HepG2 (cell line): ENCODE measurements at regions not wholly inside any gene's neighbourhood (a gene's known extent, or its start where the extent isn't known, plus 50 kb on each side); places are given as distances from the start of the nearest gene placed in this dataset.
A peak's percentile ranks its signal among the peaks of the same experiment; 100 is the strongest.

Experiments used
- ATAC-seq: fragments of 200-7000 bp; cut with Tn5 transposase; 3 replicates; pipeline ENCODE4 v1.9.1; 2020; ENCODE audit warnings: mild to moderate bottlenecking, moderate library complexity
- BruUV-seq: library from RNA; stranded (reverse); fragments of 400-500 nt; replicated peaks from 2 replicates; lab custom pipeline; 2021; lab: Mats Ljungman, UMichigan
- CTCF ChIA-PET: fragments of 300-600 bp; formaldehyde crosslinking; extraction: SDS; loops from one replicate; lab custom pipeline; 2021; ENCODE audit warnings: low total read pairs, inconsistent platforms, low intra/inter-chr PET ratio; lab: Yijun Ruan, JAX
- POLR2A ChIA-PET: fragments of 350-600 bp; sonication (Branson Sonifier 250); formaldehyde crosslinking; loops from one replicate; lab custom pipeline; 2020; ENCODE audit warnings: antibody characterized with exemption, inconsistent platforms; lab: Yijun Ruan, JAX
- DNase-seq: peaks from one replicate; pipeline ENCODE4 v3.0.0-alpha.2; 2015; ENCODE audit warnings: low spot score
- FAIRE-seq: peaks from 3 replicates; lab custom pipeline; 2011; peaks lifted over from hg19 to GRCh38; lab: Jason Lieb, UNC
- H2AFZ ChIP-seq: one replicate; pipeline ENCODE4 v1.6.1; 2011; ENCODE audit warnings: low read length, inconsistent platforms
- H3K27ac ChIP-seq: fragments of 300-600 bp; 3 replicates; pipeline ENCODE4 v1.8.0; 2011; ENCODE audit warnings: mixed run types, mild to moderate bottlenecking, mixed read lengths, low read length, inconsistent platforms; ENCODE audit not compliant: insufficient read depth; ENCODE audit errors: extremely low read length
- H3K27me3 ChIP-seq, 2 experiments: fragments of 200-600 bp in 1 of 2; 2 replicates in 1 of 2; 3 replicates in 1 of 2; pipeline versions ENCODE4 v1.6.0 to v1.8.0; 2011; ENCODE audit warnings: low read length in 2 of 2, mild to moderate bottlenecking in 2 of 2, moderate library complexity in 2 of 2, inconsistent platforms in 1 of 2; ENCODE audit not compliant: insufficient read depth in 2 of 2, control insufficient read depth in 1 of 2
- H3K36me3 ChIP-seq, 2 experiments: fragments of 200-600 bp in 1 of 2; replicated peaks in 1 of 2; 2 replicates in 1 of 2; 3 replicates in 1 of 2; pipeline versions ENCODE4 v1.5.1 to v1.8.0; 2011; ENCODE audit warnings: low read length in 2 of 2, inconsistent platforms in 1 of 2; ENCODE audit not compliant: insufficient read depth in 2 of 2, control insufficient read depth in 1 of 2
- H3K4me1 ChIP-seq: 2 replicates; pipeline ENCODE4 v1.5.1; 2012; ENCODE audit warnings: low read length, inconsistent platforms; ENCODE audit not compliant: insufficient read depth
- H3K4me2 ChIP-seq: 2 replicates; pipeline ENCODE4 v1.6.0; 2011; ENCODE audit warnings: low read depth, low read length, inconsistent platforms
- H3K4me3 ChIP-seq, 3 experiments: fragments of 200-600 bp in 1 of 3; sonication (generic), shearing (Covaris generic) in 1 of 3; replicated peaks in 1 of 3; 2 replicates each; pipeline ENCODE4 v1.5.1; 2011 to 2016; ENCODE audit warnings: low read length in 3 of 3, inconsistent platforms in 2 of 3, low read depth in 2 of 3, mild to moderate bottlenecking in 2 of 3, control low read depth in 1 of 3, mixed read lengths in 1 of 3; ENCODE audit not compliant: insufficient read depth in 1 of 3
- H3K79me2 ChIP-seq: one replicate; pipeline ENCODE4 v1.6.1; 2011; ENCODE audit warnings: low read length, inconsistent platforms; ENCODE audit not compliant: insufficient read depth
- H3K9ac ChIP-seq: 2 replicates; pipeline ENCODE4 v1.6.0; 2011; ENCODE audit warnings: mild to moderate bottlenecking, low read depth, low read length, inconsistent platforms; ENCODE audit not compliant: insufficient read depth
- H3K9me3 ChIP-seq: 2 replicates; pipeline ENCODE4 v1.5.1; 2012; ENCODE audit warnings: mild to moderate bottlenecking, low read length
- H4K20me1 ChIP-seq: 2 replicates; pipeline ENCODE4 v1.6.0; 2011; ENCODE audit warnings: inconsistent platforms, mild to moderate bottlenecking, low read length, moderate library complexity; ENCODE audit not compliant: insufficient read depth
- DR1 ChIP-seq: sonication (generic); formaldehyde crosslinking; IDR thresholded peaks from 2 replicates; pipeline ENCODE4 v1.8.0; 2021; ENCODE audit warnings: mild to moderate bottlenecking, missing genetic modification reagents, inconsistent platforms
- EEA1 ChIP-seq: sonication (generic); formaldehyde crosslinking; IDR thresholded peaks from 2 replicates; pipeline ENCODE4 v1.5.1; 2020; ENCODE audit warnings: mild to moderate bottlenecking, missing genetic modification reagents, borderline replicate concordance
- FOXA1 ChIP-seq, 2 experiments: fragments of 450-650 bp in 1 of 2; sonication (generic) in 1 of 2; formaldehyde crosslinking in 1 of 2; IDR thresholded peaks; 2 replicates each; pipeline versions ENCODE4 v1.4.0 to v1.6.1; 2016 to 2020; ENCODE audit warnings: missing genetic modification reagents in 1 of 2
- JARID2 ChIP-seq: sonication (generic); formaldehyde crosslinking; IDR thresholded peaks from 2 replicates; pipeline ENCODE4 v1.8.1; 2023; ENCODE audit warnings: missing genetic modification reagents, inconsistent platforms; ENCODE audit not compliant: insufficient replicate concordance
- KLF9 ChIP-seq: IDR thresholded peaks from 2 replicates; pipeline ENCODE4 v1.6.1; 2016; ENCODE audit warnings: low read depth
- NFKB2 ChIP-seq: sonication (generic); formaldehyde crosslinking; IDR thresholded peaks from 2 replicates; pipeline ENCODE4 v1.4.0; 2020; ENCODE audit warnings: missing genetic modification reagents, borderline replicate concordance
- NPAS2 ChIP-seq: sonication (generic); formaldehyde crosslinking; IDR thresholded peaks from 2 replicates; pipeline ENCODE4 v1.8.0; 2022; ENCODE audit warnings: mild to moderate bottlenecking, missing genetic modification reagents, borderline replicate concordance
- SMYD3 ChIP-seq: sonication (generic); formaldehyde crosslinking; IDR thresholded peaks from 2 replicates; pipeline ENCODE4 v1.8.1; 2023; ENCODE audit warnings: mild to moderate bottlenecking, missing genetic modification reagents
- SRSF1 ChIP-seq: fragments of 200-400 bp; formaldehyde crosslinking; optimal IDR thresholded peaks from 2 replicates; pipeline ENCODE3; 2017; ENCODE audit warnings: mild to moderate bottlenecking, low read depth, low read length, moderate library complexity
- ZBTB44 ChIP-seq: sonication (generic); formaldehyde crosslinking; IDR thresholded peaks from 2 replicates; pipeline ENCODE4 v1.4.0; 2020; ENCODE audit warnings: missing genetic modification reagents
- ZKSCAN1 ChIP-seq: fragments of 150-350 bp; IDR thresholded peaks from 2 replicates; pipeline ENCODE4 v1.6.1; 2014; ENCODE audit warnings: low read length
- ZNF251 ChIP-seq: sonication (generic); formaldehyde crosslinking; IDR thresholded peaks from 2 replicates; pipeline ENCODE4 v1.9.0; 2021; ENCODE audit warnings: mild to moderate bottlenecking, missing genetic modification reagents
- ZNF280B ChIP-seq: sonication (generic); formaldehyde crosslinking; IDR thresholded peaks from 2 replicates; pipeline ENCODE4 v1.5.0; 2020; ENCODE audit warnings: missing genetic modification reagents, mild to moderate bottlenecking, borderline replicate concordance
- ZNF335 ChIP-seq: sonication (generic); formaldehyde crosslinking; IDR thresholded peaks from 2 replicates; pipeline ENCODE4 v1.4.0; 2020; ENCODE audit warnings: missing genetic modification reagents
- WGBS: methylation state at CpG from one replicate; pipeline ENCODE4 v1.1.6; 2017; ENCODE audit warnings: low lambda C conversion rate; 5-methylcytosine and 5-hydroxymethylcytosine counted together
- in situ Hi-C: cut with HindIII; loops from 2 replicates; pipeline ENCODE4 v1.10.0; 2017; ENCODE audit warnings: low pct_unique_long_range_greater_than_20kb; ENCODE audit not compliant: extremely low pct_ligation_motif_present
- intact Hi-C: fragments of 100-400 bp; cut with micrococcal nuclease; formaldehyde crosslinking; loops from one replicate; pipeline ENCODE4 v1.10.0; 2022; ENCODE audit not compliant: unreplicated experiment
- TF ChIP-seq, protein P1 (sequence below): sonication (generic); formaldehyde crosslinking; IDR thresholded peaks from 2 replicates; pipeline ENCODE4 v1.5.1; 2020; ENCODE audit warnings: mild to moderate bottlenecking, moderate library complexity, missing genetic modification reagents

DNA sequence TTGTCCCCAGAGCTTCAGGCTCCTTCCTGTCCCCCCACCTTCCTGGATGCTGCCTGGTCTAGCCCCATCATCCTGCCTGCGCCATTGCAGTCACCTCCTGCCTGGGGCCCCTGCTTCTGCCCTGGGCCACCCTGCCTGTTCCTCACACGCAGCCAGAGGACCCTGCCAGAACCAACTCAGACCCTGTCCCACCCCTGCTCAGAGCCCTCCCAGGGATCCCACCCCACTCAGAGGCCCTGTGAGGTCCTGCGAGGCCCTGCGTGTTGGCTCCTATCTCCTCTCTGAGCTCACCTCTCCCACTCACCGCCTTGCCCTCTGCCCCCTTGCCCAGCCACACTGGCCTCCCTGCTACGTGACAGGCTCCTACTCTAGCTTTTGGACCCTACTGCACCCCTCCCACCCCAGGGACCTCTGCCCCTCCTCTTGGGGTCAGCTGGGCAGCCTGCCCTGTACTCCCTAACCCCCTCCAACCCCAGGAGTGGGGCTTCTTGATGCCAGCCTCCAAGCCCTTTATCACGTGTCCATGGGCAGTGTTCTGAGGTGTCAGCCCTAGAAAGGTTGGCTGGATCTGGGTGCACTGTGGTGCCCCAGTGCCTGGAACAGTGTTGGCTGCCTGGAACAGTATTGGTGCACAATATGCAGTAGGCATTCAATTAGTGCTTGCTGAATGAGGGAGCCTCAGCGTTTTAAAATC, 68.3 kb downstream of the CEBPB start (continued):
- TF ChIP-seq ZBTB44 (CRISPR knock-in tag) = no peak
- TF ChIP-seq, protein P1, sequence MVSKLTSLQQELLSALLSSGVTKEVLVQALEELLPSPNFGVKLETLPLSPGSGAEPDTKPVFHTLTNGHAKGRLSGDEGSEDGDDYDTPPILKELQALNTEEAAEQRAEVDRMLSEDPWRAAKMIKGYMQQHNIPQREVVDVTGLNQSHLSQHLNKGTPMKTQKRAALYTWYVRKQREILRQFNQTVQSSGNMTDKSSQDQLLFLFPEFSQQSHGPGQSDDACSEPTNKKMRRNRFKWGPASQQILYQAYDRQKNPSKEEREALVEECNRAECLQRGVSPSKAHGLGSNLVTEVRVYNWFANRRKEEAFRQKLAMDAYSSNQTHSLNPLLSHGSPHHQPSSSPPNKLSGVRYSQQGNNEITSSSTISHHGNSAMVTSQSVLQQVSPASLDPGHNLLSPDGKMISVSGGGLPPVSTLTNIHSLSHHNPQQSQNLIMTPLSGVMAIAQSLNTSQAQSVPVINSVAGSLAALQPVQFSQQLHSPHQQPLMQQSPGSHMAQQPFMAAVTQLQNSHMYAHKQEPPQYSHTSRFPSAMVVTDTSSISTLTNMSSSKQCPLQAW (CRISPR knock-in tag) = peak; percentile 68; the same call in 1 of the 2 replicates
- TF ChIP-seq ZNF251 (CRISPR knock-in tag) = no peak
- TF ChIP-seq, all 625 proteins: peak for 64

DNA sequence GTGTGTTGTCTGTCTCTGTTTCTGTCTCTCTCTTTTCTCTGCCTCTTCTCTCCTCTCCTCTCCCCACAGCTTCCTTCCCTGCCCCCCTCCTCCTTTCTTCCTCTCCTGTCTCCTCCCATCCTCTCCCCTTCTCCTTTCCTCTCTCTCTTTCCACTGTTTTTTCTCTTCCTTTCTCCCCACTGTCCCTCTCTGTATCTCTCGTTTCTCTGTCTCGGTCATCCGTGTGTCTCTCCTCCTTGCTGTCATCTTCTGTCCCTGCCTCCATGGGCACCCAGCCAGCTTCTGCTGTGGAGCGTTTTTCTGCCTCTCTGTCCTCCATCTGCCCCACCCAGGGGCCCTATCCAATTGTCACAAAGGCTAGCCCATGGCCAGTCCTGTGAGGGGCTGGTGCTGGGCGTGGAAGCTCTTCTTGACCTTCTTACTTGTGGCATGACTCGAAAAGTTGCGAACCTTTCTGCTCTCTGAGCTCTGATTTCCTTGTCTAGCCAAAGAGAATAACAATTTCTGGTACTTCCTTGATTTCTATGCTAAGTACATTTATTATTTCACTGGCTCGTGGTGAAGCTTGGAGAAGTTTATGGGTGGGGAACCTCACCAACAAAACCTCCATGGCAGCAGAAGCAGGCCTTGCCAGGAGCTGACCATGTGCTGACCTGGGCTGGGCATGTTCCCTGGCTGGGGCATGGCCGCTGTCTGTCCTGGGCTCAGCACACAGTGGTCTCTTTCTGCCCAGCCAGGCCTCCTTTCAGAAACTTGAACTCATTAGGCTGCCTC, 69.3 kb downstream of the CEBPB start:
- ATAC-seq = peak; percentile 13; the same call in 1 of the 3 replicates
- in situ Hi-C loops = no loop called here
- peaks cover 58% of the 10 kb centered on the region for H3K4me1 ChIP-seq
- no peak for TF ChIP-seq DR1 (CRISPR knock-in tag)
- no peak for TF ChIP-seq JARID2 (CRISPR knock-in tag)
- no peak for TF ChIP-seq NPAS2 (CRISPR knock-in tag)
- 0 out of 2 replicates have a peak, but pooled peaks have one; percentile 11 for TF ChIP-seq ZNF280B (CRISPR knock-in tag)
- no peak for TF ChIP-seq SRSF1
- TF ChIP-seq FOXA1 (IDR thresholded peaks at IDR 0.05) = peak; percentile 62; the same call in 1 of the 2 replicates
- TF ChIP-seq FOXA1 (CRISPR knock-in tag; IDR thresholded peaks at IDR 0.05) = no peak
- no peak for TF ChIP-seq KLF9 (CRISPR knock-in tag)
- no peak for TF ChIP-seq NFKB2 (CRISPR knock-in tag)
- TF ChIP-seq ZKSCAN1 = 0 out of 2 replicates have a peak, but pooled peaks have one; percentile 35
- no peak for TF ChIP-seq SMYD3 (CRISPR knock-in tag)
- no peak for TF ChIP-seq ZNF335 (CRISPR knock-in tag)
- no peak for TF ChIP-seq EEA1 (CRISPR knock-in tag)

More for the DNA sequence above, 69.3 kb downstream of the CEBPB start:
- Histone ChIP-seq H3K27ac (no peak overlapping the region), H3K9ac (no peak overlapping the region), H3K27me3 (peaks cover 8 to 51% of the 10 kb centered on the region in 2 experiments; a peak in 4 of 5 replicates), H3K36me3 (no peaks in the 10 kb centered on the region), H3K9me3 (no peaks in the 10 kb centered on the region), H2AFZ (no peak overlapping the region), H3K4me2 (no peak overlapping the region; the same call in 1 of the 2 replicates), H4K20me1 (no peaks in the 10 kb centered on the region), H3K79me2 (no peaks in the 10 kb centered on the region), H3K4me3 (no peak overlapping the region)
- FAIRE-seq = no peak
- ChIA-PET CTCF (no interaction called here), POLR2A (interaction anchor here (1.1 kb wide), 1 partner anchor 12 kb away, joined by 3 read pairs; no protein-coding TSS in a partner anchor)
- DNase-seq = no peak
- intact Hi-C loops = no loop called here
- WGBS = 14% methylated on average over 9 of the region's 9 CpGs
- no TSS peak for BruUV-seq
